ENCODE measurements at regions not wholly inside any gene's neighbourhood (a gene's known extent, or its start where the extent isn't known, plus 50 kb on each side); places are given as distances from the start of the nearest gene placed in this dataset.
"Not testable (repeated sequence)": the region's sequence is repeated elsewhere in the genome, so short reads cannot be mapped to it uniquely, and the experiment has no call there.

DNA sequence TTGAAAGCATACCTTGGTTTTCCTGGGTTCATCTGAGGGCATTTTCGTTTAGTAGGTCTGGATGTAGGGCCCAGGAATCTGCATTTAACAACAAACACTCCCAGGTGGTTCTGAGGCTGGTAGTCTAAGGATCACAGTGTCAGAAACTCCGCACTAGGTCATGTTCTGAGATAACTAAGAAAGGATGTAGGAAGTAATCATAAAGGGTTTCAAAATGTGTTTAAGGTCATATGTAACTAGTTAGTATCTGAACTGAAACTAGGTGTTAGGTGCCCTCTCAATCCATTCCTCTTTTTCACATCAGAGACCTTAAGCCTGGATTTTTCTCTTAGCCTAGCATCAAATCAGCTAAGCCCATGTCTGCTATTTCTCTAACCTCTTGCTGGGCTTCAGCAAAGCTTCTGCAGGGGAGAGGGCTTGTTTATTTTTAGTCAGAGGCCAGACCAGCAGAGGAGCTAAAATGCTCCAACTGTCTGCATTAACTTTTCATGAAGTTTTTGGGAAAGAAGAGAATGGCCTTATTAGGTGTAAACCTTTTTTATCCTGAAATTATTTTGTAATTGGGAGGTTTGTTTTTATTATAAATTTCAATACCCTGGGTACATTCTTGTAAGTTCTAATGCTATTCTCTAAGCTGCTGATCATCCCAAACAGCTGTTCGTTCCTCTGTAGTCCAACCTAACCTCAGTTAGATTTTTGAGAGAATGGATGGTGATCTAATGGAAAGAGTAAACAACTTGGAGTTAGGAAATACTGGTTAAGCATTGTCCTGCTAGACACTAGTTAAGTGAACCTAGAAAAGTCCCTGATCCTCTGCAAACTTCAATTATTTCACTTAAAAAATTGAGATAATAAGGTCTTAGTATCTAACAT, 262.8 kb upstream of the RFC3 start:
- TF ChIP-seq, protein P1, sequence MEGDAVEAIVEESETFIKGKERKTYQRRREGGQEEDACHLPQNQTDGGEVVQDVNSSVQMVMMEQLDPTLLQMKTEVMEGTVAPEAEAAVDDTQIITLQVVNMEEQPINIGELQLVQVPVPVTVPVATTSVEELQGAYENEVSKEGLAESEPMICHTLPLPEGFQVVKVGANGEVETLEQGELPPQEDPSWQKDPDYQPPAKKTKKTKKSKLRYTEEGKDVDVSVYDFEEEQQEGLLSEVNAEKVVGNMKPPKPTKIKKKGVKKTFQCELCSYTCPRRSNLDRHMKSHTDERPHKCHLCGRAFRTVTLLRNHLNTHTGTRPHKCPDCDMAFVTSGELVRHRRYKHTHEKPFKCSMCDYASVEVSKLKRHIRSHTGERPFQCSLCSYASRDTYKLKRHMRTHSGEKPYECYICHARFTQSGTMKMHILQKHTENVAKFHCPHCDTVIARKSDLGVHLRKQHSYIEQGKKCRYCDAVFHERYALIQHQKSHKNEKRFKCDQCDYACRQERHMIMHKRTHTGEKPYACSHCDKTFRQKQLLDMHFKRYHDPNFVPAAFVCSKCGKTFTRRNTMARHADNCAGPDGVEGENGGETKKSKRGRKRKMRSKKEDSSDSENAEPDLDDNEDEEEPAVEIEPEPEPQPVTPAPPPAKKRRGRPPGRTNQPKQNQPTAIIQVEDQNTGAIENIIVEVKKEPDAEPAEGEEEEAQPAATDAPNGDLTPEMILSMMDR (IDR thresholded peaks at IDR 0.05) = no peak
- H3K27ac ChIP-seq = no peak overlapping the region
- DNase-seq (ENCODE audit: low spot score) = no peak
- no peak overlapping the region for H3K4me3 ChIP-seq

DNA sequence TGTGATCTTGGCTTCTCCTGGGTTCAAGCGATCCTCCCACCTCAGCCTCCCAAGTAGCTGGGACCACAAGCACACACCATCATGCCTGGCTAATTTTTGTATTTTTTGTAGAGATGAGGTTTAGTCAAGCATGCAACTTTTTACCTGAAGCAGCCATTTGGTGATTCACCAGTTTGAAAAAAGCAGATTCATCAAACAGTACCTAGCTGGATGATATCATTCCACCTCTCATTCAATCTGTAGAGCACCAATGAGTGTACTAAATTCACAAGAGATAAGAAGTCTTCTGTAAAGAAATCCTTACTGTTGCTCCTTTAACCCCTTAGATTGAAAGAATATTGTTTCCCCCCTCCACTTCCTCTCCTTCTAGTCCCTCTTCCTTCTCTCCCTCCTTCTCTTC, 261.1 kb upstream of the RFC3 start:
- TF ChIP-seq, protein P1 (IDR thresholded peaks at IDR 0.05) = no peak
- DNase-seq (ENCODE audit: low spot score) = no peak
- Histone ChIP-seq H3K27ac (no peak overlapping the region), H3K4me3 (no peak overlapping the region)

GRCh38 chr13:33560726-33561125, 257.2 kb upstream of the RFC3 start:
- TF ChIP-seq, protein P1 (IDR thresholded peaks at IDR 0.05) = no peak
- Histone ChIP-seq H3K4me3 (no peak overlapping the region), H3K27ac (no peak overlapping the region)
- no peak for DNase-seq (ENCODE audit: low spot score)

DNA sequence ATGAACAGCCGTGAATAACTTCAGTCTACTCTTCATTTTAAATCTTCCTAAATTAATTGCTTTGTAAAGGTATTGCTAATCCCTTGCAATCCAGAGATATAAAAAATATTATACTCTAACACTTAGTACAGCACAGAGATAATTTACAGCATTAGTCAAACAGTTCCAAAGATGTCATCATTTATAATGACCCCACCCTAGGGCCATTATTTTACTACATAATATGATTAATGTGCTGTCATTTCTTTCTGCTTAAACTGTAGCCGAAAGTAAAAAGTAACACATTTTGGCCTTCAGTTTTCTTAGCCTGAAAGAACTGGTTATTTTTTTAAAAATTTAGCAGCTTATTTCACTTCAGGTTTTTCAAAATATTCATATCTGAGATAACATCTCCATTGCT, 256.3 kb upstream of the RFC3 start:
- Histone ChIP-seq H3K4me3 (no peak overlapping the region), H3K27ac (no peak overlapping the region)
- no peak for DNase-seq (ENCODE audit: low spot score)
- TF ChIP-seq, protein P1 (IDR thresholded peaks at IDR 0.05) = no peak

- no peak for DNase-seq (ENCODE audit: low spot score)
- TF ChIP-seq, protein P1 (IDR thresholded peaks at IDR 0.05) = no peak
- no peak overlapping the region for H3K4me3 ChIP-seq
- no peak overlapping the region for H3K27ac ChIP-seq
Measured at GRCh38 chr13:33571618-33572017, 246.3 kb upstream of the RFC3 start.

DNA sequence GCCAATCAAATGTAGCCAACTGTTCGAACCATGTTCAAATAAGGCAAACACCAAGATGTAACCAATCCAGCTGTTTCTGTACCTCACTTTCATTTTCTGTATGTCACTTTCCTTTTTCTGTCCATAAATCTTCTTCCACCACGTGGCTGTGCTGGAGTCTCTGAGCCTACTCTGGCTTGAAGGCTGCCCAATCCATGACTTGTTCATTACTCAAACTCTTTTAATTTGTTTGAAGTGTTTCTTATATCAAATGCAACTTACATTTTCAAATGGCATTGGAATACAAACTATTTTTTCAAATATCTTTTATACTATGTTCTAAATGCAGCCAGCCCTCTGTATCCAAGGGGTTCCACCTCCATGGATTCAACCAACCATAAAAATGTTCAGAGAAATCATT, 245.6 kb upstream of the RFC3 start:
- H3K4me3 ChIP-seq; H3K27ac ChIP-seq; DNase-seq (ENCODE audit: low spot score): not testable (repeated sequence)

- no peak for DNase-seq (ENCODE audit: low spot score)
- TF ChIP-seq, protein P1 (IDR thresholded peaks at IDR 0.05) = no peak
- Histone ChIP-seq H3K27ac (no peak overlapping the region), H3K4me3 (no peak overlapping the region)
Measured at GRCh38 chr13:33575378-33575777, 242.6 kb upstream of the RFC3 start.

All from coronary artery (tissue), 2 donors.